G401.6 (cell line): ENCODE measurements at regions not wholly inside any gene's neighbourhood (a gene's known extent, or its start where the extent isn't known, plus 50 kb on each side); places are given as distances from the start of the nearest gene placed in this dataset.
"Not testable (repeated sequence)": the region's sequence is repeated elsewhere in the genome, so short reads cannot be mapped to it uniquely, and the experiment has no call there.

ENCODE experiments used
- FAIRE-seq: peaks from 2 replicates; lab custom pipeline; 2012; peaks lifted over from hg19 to GRCh38; lab: Jason Lieb, UNC

GRCh38 chr5:83001796-83002381, 75.3 kb downstream of the TMEM167A start:
- FAIRE-seq: no peak

- FAIRE-seq: peak; percentile 99
Observed at GRCh38 chr5:83000922-83001321, 76.3 kb downstream of the TMEM167A start.

GRCh38 chr5:83000428-83000827, 76.8 kb downstream of the TMEM167A start:
- no peak for FAIRE-seq

GRCh38 chr5:82993416-82993815, 83.8 kb downstream of the TMEM167A start:
- FAIRE-seq: no peak

GRCh38 chr5:82992646-82993045, 84.5 kb downstream of the TMEM167A start:
- FAIRE-seq: no peak

- peak; percentile 60 for FAIRE-seq
Observed at GRCh38 chr5:82991678-82992323, 85.4 kb downstream of the TMEM167A start.

- no peak for FAIRE-seq
Observed at GRCh38 chr5:82991059-82991458, 86.1 kb downstream of the TMEM167A start.

GRCh38 chr5:82987188-82987587, 90.0 kb downstream of the TMEM167A start:
- FAIRE-seq: peak; percentile 84

- FAIRE-seq: peak; percentile 91
Observed at GRCh38 chr5:82986404-82986803, 90.8 kb downstream of the TMEM167A start.

GRCh38 chr5:82985763-82986162, 91.4 kb downstream of the TMEM167A start:
- FAIRE-seq: no peak

GRCh38 chr5:82984786-82985735, 92.1 kb downstream of the TMEM167A start:
- no peak for FAIRE-seq

- no peak for FAIRE-seq
Observed at GRCh38 chr5:82982846-82983245, 94.3 kb downstream of the TMEM167A start.

- FAIRE-seq: peak; percentile 99
Observed at GRCh38 chr5:82976887-82977286, 100.3 kb downstream of the TMEM167A start.

GRCh38 chr5:82975812-82976211, 101.4 kb downstream of the TMEM167A start:
- peak; percentile 99 for FAIRE-seq

- FAIRE-seq: no peak
Observed at GRCh38 chr5:82975396-82975795, 101.8 kb downstream of the TMEM167A start.

GRCh38 chr5:82974346-82974745, 102.8 kb downstream of the TMEM167A start:
- FAIRE-seq: peak; percentile 79

- FAIRE-seq: no peak
Observed at GRCh38 chr5:82971901-82972300, 105.3 kb downstream of the TMEM167A start.

GRCh38 chr5:82971034-82971806, 106.0 kb downstream of the TMEM167A start:
- not testable (repeated sequence) for FAIRE-seq

- peak; percentile 85 for FAIRE-seq
Observed at GRCh38 chr5:82969221-82969976, 107.8 kb downstream of the TMEM167A start.

GRCh38 chr5:82967072-82967471, 110.1 kb downstream of the TMEM167A start:
- FAIRE-seq: peak; percentile 87

- peak; percentile 6 for FAIRE-seq
Observed at GRCh38 chr5:82959466-82959865, 117.7 kb downstream of the TMEM167A start.
